CD4-positive, alpha-beta T cell treated with Interleukin-15 for 1 hour (primary cell): ENCODE measurements at regions not wholly inside any gene's neighbourhood (a gene's known extent, or its start where the extent isn't known, plus 50 kb on each side); places are given as distances from the start of the nearest gene placed in this dataset.
"Not testable (repeated sequence)": the region's sequence is repeated elsewhere in the genome, so short reads cannot be mapped to it uniquely, and the experiment has no call there.

Experiments used
- DNase-seq: peaks from one replicate; pipeline ENCODE4 v3.0.0-alpha.2; 2020

- DNase-seq: no peak
Measured at GRCh38 chr7:106750773-106751172, 89.8 kb upstream of the CCDC71L start.

GRCh38 chr7:106752367-106752766 is 91.4 kb upstream of the CCDC71L start:
- DNase-seq: no peak

- DNase-seq: not testable (repeated sequence)
Measured at GRCh38 chr7:106755024-106755423, 94.1 kb upstream of the CCDC71L start.

- no peak for DNase-seq
Measured at GRCh38 chr7:106755641-106756040, 94.7 kb upstream of the CCDC71L start.

GRCh38 chr7:106756071-106756470 is 95.1 kb upstream of the CCDC71L start:
- DNase-seq: no peak

- no peak for DNase-seq
Measured at GRCh38 chr7:106756884-106757283, 95.9 kb upstream of the CCDC71L start.

GRCh38 chr7:106757846-106758245 is 96.9 kb upstream of the CCDC71L start:
- DNase-seq: no peak

GRCh38 chr7:106762845-106763244 is 101.9 kb upstream of the CCDC71L start:
- DNase-seq: not testable (repeated sequence)

- no peak for DNase-seq
Measured at GRCh38 chr7:106763717-106764116, 101.4 kb upstream of the PIK3CG start.

- no peak for DNase-seq
Measured at GRCh38 chr7:106765727-106766355, 99.2 kb upstream of the PIK3CG start.

- no peak for DNase-seq
Measured at GRCh38 chr7:106766551-106766950, 98.5 kb upstream of the PIK3CG start.

- no peak for DNase-seq
Measured at GRCh38 chr7:106767078-106767477, 98.0 kb upstream of the PIK3CG start.

GRCh38 chr7:106767498-106768323 is 97.4 kb upstream of the PIK3CG start:
- DNase-seq: no peak

GRCh38 chr7:106768324-106768751 is 96.7 kb upstream of the PIK3CG start:
- no peak for DNase-seq

GRCh38 chr7:106770191-106770590 is 94.9 kb upstream of the PIK3CG start:
- no peak for DNase-seq

GRCh38 chr7:106772655-106773108 is 92.4 kb upstream of the PIK3CG start:
- no peak for DNase-seq

- DNase-seq: no peak
Measured at GRCh38 chr7:106773228-106773627, 91.9 kb upstream of the PIK3CG start.

GRCh38 chr7:106773721-106774120 is 91.4 kb upstream of the PIK3CG start:
- no peak for DNase-seq

- no peak for DNase-seq
Measured at GRCh38 chr7:106774213-106774767, 90.8 kb upstream of the PIK3CG start.

- DNase-seq: no peak
Measured at GRCh38 chr7:106774768-106775551, 90.1 kb upstream of the PIK3CG start.

GRCh38 chr7:106775552-106775936 is 89.5 kb upstream of the PIK3CG start:
- no peak for DNase-seq

- no peak for DNase-seq
Measured at GRCh38 chr7:106775975-106776607, 89.0 kb upstream of the PIK3CG start.
